ENCODE measurements at regions not wholly inside any gene's neighbourhood (a gene's known extent, or its start where the extent isn't known, plus 50 kb on each side); places are given as distances from the start of the nearest gene placed in this dataset.

DNA sequence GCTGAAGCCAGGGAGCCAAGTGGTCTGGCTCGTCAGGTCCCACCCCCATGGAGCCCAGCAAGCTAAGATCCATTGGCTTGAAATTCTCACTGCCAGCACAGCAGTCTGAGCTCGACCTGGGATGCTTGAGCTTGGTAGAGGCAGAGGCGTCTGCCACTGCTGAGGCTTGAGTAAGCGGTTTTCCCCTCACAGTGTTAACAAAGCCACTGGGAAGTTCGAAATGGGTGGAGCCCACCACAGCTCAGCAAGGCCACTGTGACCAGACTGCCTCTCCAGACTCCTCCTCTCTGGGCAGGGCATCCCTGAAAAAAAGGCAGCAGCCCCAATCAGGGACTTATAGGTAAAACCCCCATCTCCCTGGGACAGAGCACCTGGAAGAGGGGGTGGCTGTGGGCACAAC, 353.8 kb downstream of the NAP1L3 start:
- H3K27ac ChIP-seq = no peak overlapping the region
- TF ChIP-seq ZFX (IDR thresholded peaks at IDR 0.05) = no peak
- TF ChIP-seq CTCF (conservative IDR thresholded peaks at IDR 0.05) = no peak

Data from C4-2B (cell line).